VCaP (cell line): ENCODE measurements at regions not wholly inside any gene's neighbourhood (a gene's known extent, or its start where the extent isn't known, plus 50 kb on each side); places are given as distances from the start of the nearest gene placed in this dataset.

ENCODE experiments used
- H3K27ac ChIP-seq: fragments of 450-650 bp; 2 replicates; pipeline ENCODE4 v1.5.1; 2017
- CTCF ChIP-seq: fragments of 450-650 bp; conservative IDR thresholded peaks from 2 replicates; pipeline ENCODE4 v1.5.1; 2017; ENCODE audit warnings: mild to moderate bottlenecking, moderate library complexity

- no peak for TF ChIP-seq CTCF
- no peak overlapping the region for H3K27ac ChIP-seq
Measured at GRCh38 chr16:85236818-85237150, 124.5 kb upstream of the CIBAR2 start.

DNA sequence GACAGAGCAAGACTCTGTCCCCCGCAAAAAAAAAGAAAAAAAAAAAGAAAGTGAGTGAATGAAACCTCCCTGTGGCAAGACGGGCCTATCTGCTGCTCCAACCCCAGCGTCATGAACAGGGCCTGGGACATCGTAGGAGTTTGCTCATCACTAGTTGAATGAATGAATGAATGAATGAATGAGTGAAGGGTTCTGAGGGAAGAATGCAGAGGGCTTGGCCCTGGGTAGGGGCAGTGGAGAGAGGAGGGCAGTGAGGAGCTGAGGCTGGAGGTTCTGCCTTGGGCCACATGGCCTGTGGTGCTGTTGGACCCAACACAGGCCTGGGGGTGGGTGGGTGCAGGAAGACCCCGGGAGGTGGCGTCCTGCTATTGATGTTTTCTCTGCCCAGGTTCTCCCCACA is 125.5 kb upstream of the CIBAR2 start:
- H3K27ac ChIP-seq: no peak overlapping the region
- TF ChIP-seq CTCF: no peak

DNA sequence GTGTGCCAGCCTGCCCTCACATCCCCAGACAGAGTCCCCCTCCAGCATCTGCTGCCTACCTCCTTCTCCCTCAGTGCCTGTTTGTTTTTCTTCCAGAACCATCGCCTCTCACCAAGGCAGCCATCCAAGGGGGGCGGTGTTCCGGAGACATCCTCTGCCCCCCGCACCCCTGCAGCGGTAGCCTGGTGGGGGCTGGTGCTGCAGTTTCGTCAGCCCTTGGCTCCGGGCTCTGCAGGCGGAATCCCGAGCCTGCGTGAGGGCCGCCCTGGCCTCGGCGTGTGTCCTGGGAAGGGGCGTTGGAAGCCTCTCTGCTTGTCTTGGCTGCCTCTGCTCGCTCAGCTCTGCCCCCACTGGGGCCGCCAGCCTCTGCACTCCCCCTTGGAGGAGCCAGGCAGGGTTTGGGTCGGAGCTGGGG is 126.0 kb upstream of the CIBAR2 start:
- no peak overlapping the region for H3K27ac ChIP-seq
- TF ChIP-seq CTCF: no peak

- no peak overlapping the region for H3K27ac ChIP-seq
- no peak for TF ChIP-seq CTCF
Measured at GRCh38 chr16:85239239-85239638, 127.0 kb upstream of the CIBAR2 start.

GRCh38 chr16:85239871-85240270 is 127.6 kb upstream of the CIBAR2 start:
- no peak for TF ChIP-seq CTCF
- H3K27ac ChIP-seq: no peak overlapping the region

GRCh38 chr16:85240982-85241924 is 129.0 kb upstream of the CIBAR2 start:
- no peak for TF ChIP-seq CTCF
- no peak overlapping the region for H3K27ac ChIP-seq

GRCh38 chr16:85242140-85242539 is 129.9 kb upstream of the CIBAR2 start:
- no peak overlapping the region for H3K27ac ChIP-seq
- no peak for TF ChIP-seq CTCF
